GM21619 (cell line): ENCODE measurements at regions not wholly inside any gene's neighbourhood (a gene's known extent, or its start where the extent isn't known, plus 50 kb on each side); places are given as distances from the start of the nearest gene placed in this dataset.
"Not testable (repeated sequence)": the region's sequence is repeated elsewhere in the genome, so short reads cannot be mapped to it uniquely, and the experiment has no call there.

Source experiments
- ATAC-seq: cut with Tn5 transposase; IDR thresholded peaks from one replicate; pipeline ENCODE4 v1.9.1; 2021; ENCODE audit not compliant: unreplicated experiment

DNA sequence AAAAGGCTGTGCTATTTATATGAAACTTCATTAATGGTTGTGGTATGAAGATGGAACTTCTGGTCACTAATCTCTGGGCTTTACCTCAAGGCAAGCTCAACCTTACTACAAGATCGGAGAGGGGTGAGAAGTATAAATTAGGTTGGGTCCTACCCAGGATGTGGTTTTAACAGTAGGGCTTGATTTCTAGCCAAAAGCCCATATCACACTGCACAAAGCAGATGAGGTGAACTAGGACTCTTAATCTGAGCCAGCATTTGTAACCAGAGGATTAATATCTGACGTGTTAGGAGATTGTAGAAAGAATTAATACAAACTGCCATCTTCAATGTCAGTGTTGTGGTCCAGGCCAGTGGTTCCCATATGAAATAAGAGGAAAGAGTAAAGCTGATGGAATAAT is 86.4 kb upstream of the RGPD4 start:
- no peak for ATAC-seq

DNA sequence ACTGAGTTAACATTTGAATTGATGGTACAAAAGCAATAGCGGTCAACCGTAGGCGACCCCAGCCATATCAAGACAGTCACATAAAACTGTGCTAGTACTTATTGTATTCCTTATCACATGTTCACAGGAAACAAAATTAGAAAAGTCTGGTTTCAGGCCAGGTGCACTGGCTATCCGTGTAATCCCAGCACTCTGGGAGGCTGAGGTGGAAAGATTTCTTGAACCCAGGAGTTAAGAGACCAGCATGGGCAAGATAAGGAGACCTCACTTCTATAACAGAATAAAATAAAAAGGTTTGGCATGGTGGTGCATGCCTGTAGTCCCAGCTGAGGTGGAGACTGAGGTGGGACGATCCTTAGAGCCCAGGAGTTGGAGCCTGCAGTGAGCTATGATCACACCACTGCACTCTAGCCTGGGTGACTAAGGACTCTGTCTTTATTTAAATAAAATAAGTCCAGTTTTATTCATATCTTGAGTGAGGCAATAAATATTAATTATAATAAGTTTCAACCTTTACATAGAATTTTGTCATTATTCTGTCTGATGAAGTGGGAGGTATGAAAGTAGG is 84.1 kb upstream of the RGPD4 start:
- no peak for ATAC-seq

DNA sequence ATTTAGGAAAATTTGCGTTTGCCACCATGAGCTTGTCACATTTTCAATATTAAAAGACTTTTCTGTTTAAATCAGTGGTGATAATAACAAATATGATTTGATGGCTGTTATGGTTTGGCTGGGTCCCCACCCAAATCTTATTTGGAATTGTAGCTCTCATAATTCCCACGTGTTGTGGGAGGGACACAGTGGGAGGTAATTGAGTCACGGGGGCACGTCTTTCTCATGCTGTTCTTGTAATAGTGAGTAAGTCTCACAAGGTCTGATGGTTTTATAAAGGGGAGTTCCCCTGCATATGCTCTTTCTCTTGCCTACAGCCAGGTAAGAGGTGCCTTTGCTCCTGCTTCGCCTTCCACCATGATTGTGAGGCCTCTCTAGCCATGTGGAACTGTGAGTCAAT is 83.4 kb upstream of the RGPD4 start:
- ATAC-seq, result no peak

DNA sequence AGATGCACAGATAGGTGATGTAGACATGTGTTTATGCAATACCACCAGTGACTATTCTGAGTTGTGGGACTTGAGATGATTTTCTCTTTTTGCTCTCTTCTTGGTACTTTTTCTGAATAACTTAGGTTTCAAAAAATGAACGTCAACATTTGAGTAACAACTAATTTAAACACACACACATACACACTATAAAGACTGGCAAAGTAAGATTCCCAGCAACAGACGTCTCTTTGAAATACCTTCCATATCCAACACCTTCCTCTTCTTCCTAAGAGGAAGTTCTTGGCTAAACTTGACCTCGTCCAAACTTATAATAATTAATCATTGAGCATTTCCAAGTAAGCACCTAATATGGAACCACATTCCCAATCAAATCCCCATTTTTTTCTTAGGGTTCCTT is 81.6 kb upstream of the RGPD4 start:
- ATAC-seq, result no peak

DNA sequence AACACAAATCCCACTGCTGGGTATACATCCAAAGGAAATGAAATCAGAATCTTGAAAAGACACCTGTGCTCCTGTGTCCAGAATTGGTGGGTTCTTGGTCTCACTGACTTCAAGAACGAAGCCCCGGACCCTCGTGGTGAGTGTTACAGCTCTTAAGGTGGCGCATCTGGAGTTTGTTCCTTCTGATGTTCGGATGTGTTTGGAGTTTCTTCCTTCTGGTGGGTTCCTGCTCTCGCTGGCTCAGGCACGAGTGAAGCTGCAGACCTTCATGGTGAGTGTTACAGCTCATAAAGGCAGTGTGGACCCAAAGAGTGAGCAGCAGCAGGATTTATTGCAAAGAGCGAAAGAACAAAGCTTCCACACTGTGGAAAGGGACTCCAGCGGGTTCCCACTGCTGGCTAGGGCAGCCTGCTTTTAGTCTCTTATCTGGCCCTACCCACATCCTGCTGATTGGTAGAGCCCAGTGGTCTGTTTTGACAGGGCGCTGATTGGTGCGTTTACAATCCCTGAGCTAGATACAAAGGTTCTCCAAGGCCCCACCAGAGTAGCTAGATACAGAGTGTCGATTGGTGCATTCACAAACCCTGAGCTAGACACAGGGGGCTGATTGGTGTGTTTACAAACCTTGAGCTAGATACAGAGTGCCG is 80.0 kb upstream of the RGPD4 start:
- not testable (repeated sequence) for ATAC-seq

DNA sequence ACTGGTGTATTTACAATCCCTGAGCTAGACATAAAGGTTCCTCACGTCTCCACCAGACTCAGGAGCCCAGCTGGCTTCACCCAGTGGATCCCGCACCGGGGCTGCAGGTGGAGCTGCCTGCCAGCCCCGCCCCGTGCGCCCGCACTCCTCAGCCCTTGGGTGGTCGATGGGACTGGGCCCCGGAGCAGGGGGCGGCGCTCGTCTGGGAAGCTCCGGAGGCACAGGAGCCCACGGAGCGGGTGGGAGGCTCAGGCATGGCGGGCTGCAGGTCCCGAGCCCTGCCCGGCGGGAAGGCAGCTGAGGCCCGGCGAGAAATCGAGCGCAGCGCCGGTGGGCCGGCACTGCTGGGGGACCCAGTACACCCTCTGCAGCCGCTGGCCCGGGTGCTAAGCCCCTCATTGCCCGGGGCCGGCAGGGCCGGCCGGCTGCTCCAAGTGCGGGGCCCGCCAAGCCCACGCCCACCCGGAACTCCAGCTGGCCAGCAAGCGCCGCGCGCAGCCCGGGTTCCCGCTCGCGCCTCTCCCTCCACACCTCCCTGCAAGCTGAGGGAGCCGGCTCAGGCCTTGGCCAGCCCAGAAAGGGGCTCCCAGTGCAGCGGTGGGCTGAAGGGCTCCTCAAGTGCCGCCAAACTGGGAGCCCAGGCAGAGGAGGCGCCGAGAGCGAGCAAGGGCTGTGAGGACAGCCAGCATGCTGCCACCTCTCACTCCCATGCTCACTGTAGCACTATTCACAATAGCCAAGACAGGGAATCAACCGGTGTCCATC is 79.3 kb upstream of the RGPD4 start:
- not testable (repeated sequence) for ATAC-seq

DNA sequence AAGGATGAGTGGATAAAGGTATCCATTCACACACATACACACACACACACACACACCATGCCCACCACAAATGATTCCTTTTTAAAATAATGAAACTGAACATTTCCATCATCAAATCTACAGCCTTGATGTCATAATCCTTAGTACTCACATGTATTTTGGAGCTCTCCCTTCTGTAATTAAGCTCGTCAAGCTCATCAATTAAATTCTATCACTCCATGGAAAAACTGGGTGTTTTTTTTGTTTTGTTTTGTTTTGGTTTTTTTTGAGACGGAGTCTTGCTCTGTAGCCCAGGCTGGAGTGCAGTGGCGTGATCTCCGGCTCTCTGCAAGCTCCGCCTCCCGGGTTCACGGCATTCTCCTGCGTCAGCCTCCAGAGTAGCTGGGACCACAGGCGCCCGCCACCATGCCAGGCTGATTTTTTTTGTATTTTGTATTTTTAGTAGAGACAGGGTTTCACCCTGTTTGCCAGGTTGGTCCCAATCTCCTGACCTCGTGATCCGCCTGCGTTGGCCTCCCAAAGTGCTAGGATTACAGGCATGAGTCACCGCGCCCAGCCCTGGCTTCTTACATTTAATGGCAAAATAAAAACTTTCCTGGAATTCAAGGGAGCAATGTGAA is 78.6 kb upstream of the RGPD4 start:
- no peak for ATAC-seq

DNA sequence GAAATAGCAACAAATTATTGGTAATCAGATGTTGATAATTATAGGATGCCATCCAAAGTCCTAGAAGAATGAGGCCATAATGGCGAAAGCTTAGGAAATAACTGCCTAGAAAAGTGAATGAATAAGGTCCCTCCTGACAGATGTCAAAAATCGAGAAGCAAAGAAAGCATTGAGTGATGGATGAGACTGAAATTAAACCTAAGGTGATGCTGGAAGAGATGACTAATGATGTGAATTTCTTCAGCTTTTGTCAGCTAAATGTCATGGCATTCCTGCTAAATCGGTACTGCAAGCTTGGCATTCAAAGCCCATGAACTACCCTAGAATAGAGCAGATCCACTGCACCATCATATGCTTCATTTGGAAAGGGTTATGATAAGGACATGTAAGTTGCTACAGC is 74.8 kb upstream of the RGPD4 start:
- ATAC-seq, result no peak

DNA sequence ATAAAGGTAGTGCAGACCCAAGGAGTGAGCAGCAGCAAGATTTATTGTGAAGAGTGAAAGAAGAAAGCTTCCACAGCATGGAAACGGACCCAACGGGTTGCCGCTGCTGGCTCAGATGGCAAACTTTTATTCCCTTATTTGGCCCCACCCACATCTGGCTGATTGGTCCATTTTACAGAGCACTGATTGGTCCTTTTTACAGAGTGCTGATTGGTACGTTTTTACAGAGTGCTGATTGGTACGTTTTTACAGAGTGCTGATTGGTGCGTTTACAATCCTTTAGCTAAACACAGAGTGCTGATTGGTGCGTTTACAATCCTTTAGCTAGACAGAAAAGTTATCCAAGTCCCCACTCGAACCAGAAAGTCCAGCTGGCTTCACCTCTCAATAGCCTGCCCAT is 72.9 kb upstream of the RGPD4 start:
- ATAC-seq, result not testable (repeated sequence)

DNA sequence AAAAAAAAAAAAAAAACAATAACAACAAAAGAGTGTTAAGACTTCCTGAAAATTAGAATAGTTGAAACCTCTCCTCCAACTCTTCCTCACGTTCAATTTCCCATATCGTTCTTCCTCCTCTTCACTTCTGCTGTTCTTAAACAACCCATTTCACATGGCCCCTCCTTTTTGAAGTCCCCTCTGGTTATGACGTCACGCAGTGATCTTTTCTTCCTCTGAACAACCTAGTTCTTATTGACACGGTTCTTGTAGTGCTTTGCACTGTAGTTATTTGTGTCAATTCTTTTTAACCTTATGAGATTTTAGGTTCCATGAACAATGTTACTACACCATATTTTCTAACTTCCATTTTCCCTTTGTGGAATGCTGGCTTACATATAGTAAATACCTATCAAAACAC is 69.5 kb upstream of the RGPD4 start:
- ATAC-seq, result no peak

DNA sequence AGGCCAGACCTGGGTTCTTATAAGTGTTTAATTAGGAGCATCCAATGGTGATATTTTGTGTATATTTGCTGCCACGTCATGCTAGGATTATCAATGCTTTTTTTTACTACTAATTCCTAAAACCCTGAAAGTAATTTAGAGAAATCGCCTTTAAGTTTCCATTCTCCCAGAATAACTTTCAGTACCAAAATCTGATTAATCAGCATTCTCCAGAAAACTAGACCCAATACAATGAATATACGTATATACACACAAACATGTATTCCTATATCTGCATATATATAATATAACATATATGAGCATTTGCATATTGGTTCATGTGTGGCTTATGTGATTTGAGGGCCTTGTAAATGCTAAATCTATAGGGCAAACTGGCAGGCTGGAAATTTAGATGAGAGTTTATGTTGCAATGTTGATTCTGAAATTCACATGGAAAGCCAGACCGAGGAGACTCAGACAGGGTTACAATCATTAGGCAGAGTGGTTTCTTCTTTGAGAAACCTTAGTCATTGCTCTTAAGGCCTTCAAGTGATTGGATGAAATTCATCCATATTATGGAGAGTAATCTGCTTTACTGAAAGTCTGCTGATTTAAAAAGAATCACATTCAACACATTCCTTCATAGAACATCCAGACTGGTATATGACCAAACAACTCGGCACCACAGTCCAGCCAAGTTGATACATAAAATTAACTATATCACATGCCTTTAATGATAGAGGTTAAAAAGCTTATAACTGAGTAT is 65.9 kb upstream of the RGPD4 start:
- ATAC-seq, result no peak

DNA sequence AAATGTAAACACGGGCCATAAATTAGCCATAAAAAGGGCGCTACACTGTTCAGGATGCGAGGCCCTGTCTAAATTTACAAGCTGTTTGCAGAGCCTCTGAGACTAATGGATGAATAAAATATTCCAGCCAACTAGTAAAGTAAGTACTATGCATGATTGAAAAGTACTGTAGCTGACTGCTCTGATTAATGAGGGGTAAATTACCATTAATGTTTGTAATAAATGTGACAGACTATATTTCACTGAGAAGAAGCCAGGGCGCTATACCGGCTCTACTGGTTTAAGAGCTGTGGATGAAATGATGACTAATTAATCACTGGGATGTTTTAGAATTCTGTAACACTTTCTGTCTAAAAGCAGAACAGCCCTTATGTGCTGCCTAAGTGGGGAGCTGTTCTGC is 54.3 kb upstream of the RGPD4 start:
- ATAC-seq, result no peak

DNA sequence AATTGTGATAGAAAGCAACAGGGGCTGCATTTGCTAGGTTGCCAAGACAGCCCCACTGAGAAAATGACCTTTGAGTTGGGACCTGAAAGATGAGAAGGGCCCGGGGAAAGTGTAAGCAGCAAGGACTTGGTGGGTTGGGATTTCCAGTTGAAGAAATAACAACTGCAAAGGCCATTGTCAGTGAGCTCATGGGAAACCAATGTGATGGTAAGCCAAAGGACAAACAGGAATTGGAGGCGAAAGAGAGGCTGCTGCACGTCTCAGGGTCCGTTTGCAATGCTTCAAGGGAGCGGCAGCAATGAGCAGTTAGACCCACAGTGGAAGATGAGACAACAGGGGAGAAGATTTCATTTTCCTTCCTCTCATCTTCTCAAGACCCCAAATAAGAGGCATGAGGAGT is 51.5 kb upstream of the RGPD4 start:
- no peak for ATAC-seq

DNA sequence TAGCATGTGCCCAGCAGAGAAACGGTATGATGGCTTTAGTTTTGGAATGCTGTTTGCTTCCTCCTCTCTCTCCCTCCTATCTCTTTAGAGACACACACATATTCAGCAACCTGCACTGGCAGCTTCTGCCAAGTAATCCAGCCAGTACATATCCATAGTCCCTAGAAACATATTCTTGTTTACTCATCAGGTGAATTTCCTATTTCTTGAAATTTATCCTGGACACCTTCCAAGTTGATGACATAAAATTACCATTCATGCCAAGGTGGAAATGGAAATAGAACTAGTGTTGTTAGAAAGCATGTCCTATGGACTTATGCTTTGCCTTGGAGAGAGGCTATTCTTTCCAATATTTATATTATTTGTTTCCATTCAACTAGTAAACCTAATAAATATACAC is 50.9 kb upstream of the RGPD4 start:
- no peak for ATAC-seq

DNA sequence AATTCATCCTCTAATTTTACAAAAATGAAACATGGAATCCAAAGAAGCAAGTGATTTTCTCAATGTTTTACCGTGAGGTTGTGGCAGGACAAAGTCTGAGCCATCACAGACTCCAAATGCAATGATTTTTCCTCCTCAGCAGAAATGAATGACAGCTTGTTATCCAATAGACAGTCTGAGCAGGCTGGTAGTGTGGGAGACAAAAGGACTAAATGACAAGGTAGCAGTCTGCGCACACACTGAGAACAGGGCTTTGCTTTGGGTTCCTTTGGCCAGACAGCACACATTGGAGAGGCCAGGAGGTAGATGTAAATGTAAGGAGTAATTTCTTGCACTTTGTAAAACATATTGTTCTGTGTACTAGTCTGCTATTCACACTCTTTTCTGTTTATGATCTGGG is 50.3 kb upstream of the RGPD4 start:
- ATAC-seq, result no peak
